Mesenchymal stem cell (in vitro differentiated cells and primary cell): ENCODE measurements at regions not wholly inside any gene's neighbourhood (a gene's known extent, or its start where the extent isn't known, plus 50 kb on each side); places are given as distances from the start of the nearest gene placed in this dataset.
A peak's percentile ranks its signal among the peaks of the same experiment; 100 is the strongest.

Source experiments
- DNase-seq: peaks from one replicate; pipeline ENCODE4 v3.0.0-alpha.2; 2013
- H2AFZ ChIP-seq: one replicate; pipeline ENCODE4 v1.6.1; 2013; ENCODE audit warnings: low read depth, mild to moderate bottlenecking, control low read depth, inconsistent platforms, low read length, moderate library complexity
- H2AK5ac ChIP-seq: 2 replicates; pipeline ENCODE4 v1.6.1; 2013; ENCODE audit warnings: low read length, moderate library complexity, mild to moderate bottlenecking, inconsistent platforms; ENCODE audit not compliant: severe bottlenecking
- H2BK120ac ChIP-seq: one replicate; pipeline ENCODE4 v1.6.1; 2013; ENCODE audit warnings: low read depth, mild to moderate bottlenecking, inconsistent platforms, low read length, moderate library complexity
- H2BK12ac ChIP-seq, 2 experiments: one replicate each; pipeline ENCODE4 v1.6.1; 2013; ENCODE audit warnings: inconsistent platforms in 2 of 2, low read length in 2 of 2, mild to moderate bottlenecking in 2 of 2, moderate library complexity in 2 of 2, control low read depth in 1 of 2
- H2BK15ac ChIP-seq: one replicate; pipeline ENCODE4 v1.6.1; 2013; ENCODE audit warnings: mild to moderate bottlenecking, low read depth, inconsistent platforms; ENCODE audit not compliant: poor library complexity, severe bottlenecking
- H2BK5ac ChIP-seq: 2 replicates; pipeline ENCODE4 v1.6.1; 2013; ENCODE audit warnings: low read depth, mild to moderate bottlenecking, low read length, control low read depth, inconsistent platforms; ENCODE audit not compliant: poor library complexity, severe bottlenecking
- H3K14ac ChIP-seq, 2 experiments: one replicate each; pipeline ENCODE4 v1.6.1; 2013; ENCODE audit warnings: inconsistent platforms in 2 of 2, low read length in 2 of 2, control low read depth in 1 of 2, mild to moderate bottlenecking in 1 of 2, moderate library complexity in 1 of 2
- H3K18ac ChIP-seq, 2 experiments: one replicate each; pipeline ENCODE4 v1.6.1; 2013; ENCODE audit warnings: inconsistent platforms in 2 of 2, low read length in 2 of 2, control low read depth in 1 of 2, low read depth in 1 of 2, mild to moderate bottlenecking in 1 of 2
- H3K23ac ChIP-seq, 2 experiments: one replicate each; pipeline ENCODE4 v1.6.1; 2013; ENCODE audit warnings: inconsistent platforms in 2 of 2, low read length in 2 of 2, mild to moderate bottlenecking in 2 of 2, moderate library complexity in 2 of 2, control low read depth in 1 of 2
- H3K27ac ChIP-seq: 2 replicates; pipeline ENCODE4 v1.5.1; 2013; ENCODE audit warnings: mild to moderate bottlenecking, moderate library complexity, low read length, control low read depth, inconsistent platforms; ENCODE audit not compliant: poor library complexity, severe bottlenecking
- H3K27me3 ChIP-seq, 2 experiments: 2 replicates each; pipeline versions ENCODE4 v1.6.1 to v1.7.0; 2013; ENCODE audit warnings: low read length in 2 of 2, mild to moderate bottlenecking in 2 of 2, moderate library complexity in 2 of 2, control low read depth in 1 of 2, inconsistent platforms in 1 of 2; ENCODE audit not compliant: control insufficient read depth in 1 of 2, insufficient read depth in 1 of 2
- H3K36me3 ChIP-seq, 2 experiments: 2 replicates each; pipeline versions ENCODE4 v1.6.1 to v1.7.0; 2013; ENCODE audit warnings: low read length in 2 of 2, control low read depth in 1 of 2, inconsistent platforms in 1 of 2, low read depth in 1 of 2, mild to moderate bottlenecking in 1 of 2; ENCODE audit not compliant: insufficient read depth in 2 of 2, control insufficient read depth in 1 of 2
- H3K4ac ChIP-seq, 2 experiments: one replicate each; pipeline ENCODE4 v1.6.1; 2013; ENCODE audit warnings: inconsistent platforms in 2 of 2, low read length in 2 of 2, mild to moderate bottlenecking in 2 of 2, moderate library complexity in 2 of 2, control low read depth in 1 of 2, low read depth in 1 of 2
- H3K4me1 ChIP-seq: 2 replicates; pipeline ENCODE4 v1.6.1; 2013; ENCODE audit warnings: low read depth, low read length, control low read depth; ENCODE audit not compliant: control insufficient read depth, insufficient read depth
- H3K4me2 ChIP-seq: 2 replicates; pipeline ENCODE4 v1.6.1; 2013; ENCODE audit warnings: low read length, mild to moderate bottlenecking, inconsistent platforms; ENCODE audit not compliant: poor library complexity, severe bottlenecking
- H3K4me3 ChIP-seq, 2 experiments: 2 replicates each; pipeline versions ENCODE4 v1.5.1 to v1.7.0; 2013; ENCODE audit warnings: low read length in 2 of 2, mild to moderate bottlenecking in 2 of 2, control low read depth in 1 of 2, low read depth in 1 of 2; ENCODE audit not compliant: insufficient read depth in 1 of 2
- H3K79me1 ChIP-seq: replicated peaks from 2 replicates; pipeline ENCODE4 v1.6.1; 2013; ENCODE audit warnings: mild to moderate bottlenecking, control low read depth, low read length, inconsistent platforms; ENCODE audit not compliant: poor library complexity, severe bottlenecking
- H3K9ac ChIP-seq: 2 replicates; pipeline ENCODE4 v1.7.0; 2013; ENCODE audit warnings: mild to moderate bottlenecking, low read length, moderate library complexity
- H3K9me3 ChIP-seq: 2 replicates; pipeline ENCODE4 v1.7.0; 2013; ENCODE audit warnings: mild to moderate bottlenecking, low read length; ENCODE audit not compliant: control insufficient read depth
- H4K8ac ChIP-seq: one replicate; pipeline ENCODE4 v1.6.1; 2013; ENCODE audit warnings: inconsistent platforms, mild to moderate bottlenecking, low read length, moderate library complexity
- H4K91ac ChIP-seq: one replicate; pipeline ENCODE4 v1.6.1; 2013; ENCODE audit warnings: mild to moderate bottlenecking, low read length, inconsistent platforms
- WGBS: methylation state at CpG from one replicate; pipeline ENCODE4 v1.1.7; 2013; ENCODE audit warnings: mixed read lengths; 5-methylcytosine and 5-hydroxymethylcytosine counted together

DNA sequence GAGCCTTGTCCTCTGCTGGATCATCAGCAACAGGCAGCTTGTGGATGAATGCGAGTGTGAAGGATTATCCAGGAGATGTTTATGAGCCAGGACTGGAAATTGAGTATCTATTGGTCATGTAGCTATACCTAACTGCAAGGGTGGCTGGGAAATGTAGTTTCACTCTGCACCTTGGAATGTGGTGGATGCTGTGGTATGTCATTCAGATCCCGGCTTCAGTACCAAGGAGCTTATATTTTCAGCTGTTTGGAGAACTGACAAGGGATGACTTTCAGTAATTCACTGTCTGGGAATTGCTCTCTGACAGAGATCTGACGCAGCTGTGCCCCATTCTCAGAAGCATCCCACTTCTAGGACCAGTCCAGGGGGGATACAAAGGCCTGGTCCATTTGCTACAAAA, 792.3 kb upstream of the NOVA1 start:
- H3K27ac ChIP-seq, result no peak overlapping the region
- WGBS, result 70% methylated on average over 3 of the region's 3 CpGs
- H3K9me3 ChIP-seq, result no peaks in the 10 kb centered on the region
- H2BK5ac ChIP-seq, result no peak overlapping the region
- H2AFZ ChIP-seq, result no peak overlapping the region
- no peak overlapping the region for H2BK12ac ChIP-seq
- H3K23ac ChIP-seq, result no peak overlapping the region
- H4K91ac ChIP-seq, result no peak overlapping the region
- H3K18ac ChIP-seq, result no peak overlapping the region
- no peak overlapping the region for H2BK15ac ChIP-seq
- H3K4me3 ChIP-seq, result no peak overlapping the region
- H3K14ac ChIP-seq, result no peak overlapping the region
- H4K8ac ChIP-seq, result no peak overlapping the region
- no peaks in the 10 kb centered on the region for H3K36me3 ChIP-seq
- no peak overlapping the region for H2BK120ac ChIP-seq
- no peaks in the 10 kb centered on the region for H3K79me1 ChIP-seq
- no peaks in the 10 kb centered on the region for H3K4me1 ChIP-seq
- no peak overlapping the region for H2AK5ac ChIP-seq
- no peaks in the 10 kb centered on the region for H3K27me3 ChIP-seq
- no peak overlapping the region for H3K9ac ChIP-seq
- H3K4ac ChIP-seq, result no peak overlapping the region
- DNase-seq, result no peak
- H3K4me2 ChIP-seq, result no peak overlapping the region

- no peak overlapping the region for H4K8ac ChIP-seq
- H3K9ac ChIP-seq, result no peak overlapping the region
- H3K18ac ChIP-seq, result no peak overlapping the region
- H2AK5ac ChIP-seq, result no peak overlapping the region
- peak; percentile 21 for DNase-seq
- H3K36me3 ChIP-seq, result no peaks in the 10 kb centered on the region
- H3K4me2 ChIP-seq, result no peak overlapping the region
- H3K4me1 ChIP-seq, result no peaks in the 10 kb centered on the region
- 62% methylated on average over 2 of the region's 4 CpGs for WGBS
- H2BK5ac ChIP-seq, result no peak overlapping the region
- H2AFZ ChIP-seq, result no peak overlapping the region
- no peak overlapping the region for H3K23ac ChIP-seq
- H2BK12ac ChIP-seq, result no peak overlapping the region
- no peak overlapping the region for H2BK15ac ChIP-seq
- no peak overlapping the region for H3K4me3 ChIP-seq
- no peak overlapping the region for H3K4ac ChIP-seq
- H3K27me3 ChIP-seq, result no peaks in the 10 kb centered on the region
- peak overlapping the region; percentile 43 for H3K27ac ChIP-seq
- H3K9me3 ChIP-seq, result no peaks in the 10 kb centered on the region
- no peak overlapping the region for H2BK120ac ChIP-seq
- H3K14ac ChIP-seq, result no peak overlapping the region
- no peak overlapping the region for H4K91ac ChIP-seq
- H3K79me1 ChIP-seq, result no peaks in the 10 kb centered on the region
Measured at GRCh38 chr14:27391331-27391730, 793.5 kb upstream of the NOVA1 start.

GRCh38 chr14:27392153-27392552, 794.3 kb upstream of the NOVA1 start:
- H3K27me3 ChIP-seq, result no peaks in the 10 kb centered on the region
- no peaks in the 10 kb centered on the region for H3K9me3 ChIP-seq

GRCh38 chr14:27409944-27410343, 812.1 kb upstream of the NOVA1 start:
- H3K18ac ChIP-seq, result no peak overlapping the region
- H3K4ac ChIP-seq, result no peak overlapping the region
- H3K36me3 ChIP-seq, result no peaks in the 10 kb centered on the region
- H3K9me3 ChIP-seq, result no peaks in the 10 kb centered on the region
- no peak overlapping the region for H3K14ac ChIP-seq
- no peak overlapping the region for H4K91ac ChIP-seq
- no peak overlapping the region for H2BK12ac ChIP-seq
- H3K79me1 ChIP-seq, result no peaks in the 10 kb centered on the region
- H2BK15ac ChIP-seq, result no peak overlapping the region
- H3K4me3 ChIP-seq, result no peak overlapping the region
- no peak overlapping the region for H2BK5ac ChIP-seq
- no peak overlapping the region for H3K9ac ChIP-seq
- H2AFZ ChIP-seq, result no peak overlapping the region
- no peak overlapping the region for H3K27ac ChIP-seq
- H2BK120ac ChIP-seq, result no peak overlapping the region
- DNase-seq, result no peak
- 75% methylated on average over 1 of the region's 2 CpGs for WGBS
- no peak overlapping the region for H3K4me2 ChIP-seq
- no peaks in the 10 kb centered on the region for H3K4me1 ChIP-seq
- no peaks in the 10 kb centered on the region for H3K27me3 ChIP-seq
- no peak overlapping the region for H4K8ac ChIP-seq
- no peak overlapping the region for H3K23ac ChIP-seq
- H2AK5ac ChIP-seq, result no peak overlapping the region

More at GRCh38 chr14:27392153-27392552, 794.3 kb upstream of the NOVA1 start:
- DNase-seq, result peak; percentile 59
- H3K18ac ChIP-seq, result no peak overlapping the region
- H3K4me2 ChIP-seq, result no peak overlapping the region
- no peak overlapping the region for H2BK12ac ChIP-seq
- H2AK5ac ChIP-seq, result no peak overlapping the region
- no CpG with 5 or more reads among the region's 1 CpG for WGBS
- H2BK120ac ChIP-seq, result no peak overlapping the region
- H3K9ac ChIP-seq, result no peak overlapping the region
- no peak overlapping the region for H2BK5ac ChIP-seq
- H3K79me1 ChIP-seq, result no peaks in the 10 kb centered on the region
- H3K14ac ChIP-seq, result no peak overlapping the region
- no peak overlapping the region for H4K91ac ChIP-seq
- H3K27ac ChIP-seq, result peak overlapping the region; percentile 27
- no peaks in the 10 kb centered on the region for H3K4me1 ChIP-seq
- H2BK15ac ChIP-seq, result no peak overlapping the region
- no peak overlapping the region for H3K4me3 ChIP-seq
- H3K23ac ChIP-seq, result no peak overlapping the region
- no peak overlapping the region for H3K4ac ChIP-seq
- no peak overlapping the region for H2AFZ ChIP-seq
- H3K36me3 ChIP-seq, result no peaks in the 10 kb centered on the region
- H4K8ac ChIP-seq, result no peak overlapping the region
